ENCODE measurements at regions not wholly inside any gene's neighbourhood (a gene's known extent, or its start where the extent isn't known, plus 50 kb on each side); places are given as distances from the start of the nearest gene placed in this dataset.

DNA sequence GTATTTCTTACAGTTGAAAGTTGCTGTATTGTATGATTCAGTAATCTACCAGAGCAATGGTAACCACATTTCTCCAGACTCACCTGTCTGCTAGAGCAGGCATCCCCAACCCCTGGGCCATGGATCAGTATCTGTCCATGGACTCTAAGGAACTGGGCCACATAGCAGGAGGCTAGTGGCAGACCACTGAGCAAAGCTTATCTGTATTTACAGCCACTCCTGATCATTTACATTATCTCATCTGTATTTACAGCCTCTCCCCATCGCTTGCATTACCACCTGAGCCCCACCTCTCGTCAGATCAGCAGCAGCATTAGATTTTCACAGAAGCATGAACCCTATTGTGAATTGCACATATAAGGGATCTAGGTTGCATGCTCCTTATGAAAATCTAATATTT is 60.3 kb upstream of the MANEA start:
- DNase-seq: no peak

DNA sequence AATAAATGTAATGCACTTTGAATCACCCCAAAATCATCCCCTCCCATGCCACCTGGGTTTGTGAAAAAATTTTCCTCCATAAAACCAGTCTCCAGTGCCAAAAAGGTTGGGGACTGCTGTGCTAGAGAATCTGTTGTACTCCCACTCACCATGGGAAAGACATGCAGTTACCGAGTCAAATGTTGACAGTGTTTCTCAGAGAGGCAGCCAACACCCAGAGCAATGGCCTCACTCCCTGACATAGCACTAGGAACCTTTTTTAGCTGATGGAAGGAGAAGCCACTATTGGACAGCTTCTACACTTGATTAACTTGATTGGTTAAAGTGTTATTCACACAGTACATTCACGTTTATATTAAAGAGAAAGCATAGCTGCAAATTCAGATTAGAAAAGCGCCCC is 59.8 kb upstream of the MANEA start:
- DNase-seq: no peak

DNA sequence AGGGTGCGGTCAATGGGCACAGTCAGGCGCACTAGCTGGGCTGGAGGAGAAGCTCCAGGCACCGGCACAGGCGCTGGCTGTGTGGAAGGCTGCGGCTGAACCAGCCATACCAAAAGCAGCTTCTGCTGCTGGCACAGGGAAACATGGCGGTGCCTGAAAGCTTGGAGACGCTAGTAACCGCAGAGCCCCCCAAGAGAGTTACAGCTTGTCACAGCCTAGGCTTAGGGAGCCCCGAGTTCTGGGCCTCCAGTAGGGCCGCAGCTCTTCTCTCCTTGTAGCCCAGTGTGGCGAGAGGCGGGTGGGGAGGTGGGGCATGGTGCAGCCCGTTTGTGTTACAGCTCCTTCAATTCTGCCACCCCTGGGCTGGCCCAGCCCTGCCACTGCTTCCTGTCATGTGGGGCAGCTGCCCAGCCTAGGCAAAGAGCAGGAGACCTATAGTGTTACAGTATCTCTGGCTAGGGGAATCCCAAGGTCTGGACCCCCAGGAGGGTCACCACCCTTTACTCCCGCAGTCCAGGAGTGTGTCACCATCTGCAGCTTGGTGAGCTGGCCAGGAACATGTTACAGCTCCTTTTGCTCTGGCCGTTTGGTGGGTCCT is 58.6 kb upstream of the MANEA start:
- DNase-seq: peak; percentile 54

DNA sequence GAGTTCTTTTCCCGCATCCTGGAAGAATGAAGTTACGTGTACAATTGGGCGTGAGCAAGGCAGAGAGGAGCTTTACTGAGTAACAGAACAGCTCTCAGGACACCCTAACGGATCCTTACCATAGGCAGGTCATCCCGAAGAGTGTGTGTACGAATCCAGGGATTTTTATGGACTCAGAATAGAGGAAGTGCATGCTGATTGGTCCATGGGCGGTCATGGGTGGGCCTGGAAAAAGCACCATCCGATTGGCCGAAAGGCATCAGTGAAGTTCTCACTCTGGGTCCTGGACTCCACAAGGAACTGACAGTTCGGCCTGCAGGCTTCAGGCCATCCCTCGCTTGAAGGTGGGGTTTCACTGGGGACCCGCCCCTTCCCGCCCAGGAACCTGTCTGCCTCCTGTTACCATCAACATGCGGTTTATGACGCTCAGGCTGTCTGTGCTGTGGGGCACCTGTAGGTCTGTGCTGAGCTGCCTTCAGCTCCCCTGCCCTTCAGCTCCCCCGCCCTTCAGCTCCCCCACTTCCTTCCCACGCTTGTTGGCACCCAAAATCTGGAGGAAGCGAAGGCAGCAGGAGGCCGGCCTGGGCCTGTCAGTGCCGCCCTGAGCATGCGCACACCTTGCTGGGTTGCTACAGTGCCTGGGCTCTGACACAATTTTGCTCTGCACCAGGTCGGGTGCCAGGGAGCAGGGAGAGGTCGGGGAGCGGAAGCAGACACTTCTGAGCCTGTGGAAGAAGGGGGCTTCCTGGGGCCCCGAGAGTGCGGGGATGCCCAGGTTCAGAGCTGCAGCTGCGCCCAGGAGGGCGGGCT is 57.9 kb upstream of the MANEA start:
- DNase-seq: peak; percentile 94

DNA sequence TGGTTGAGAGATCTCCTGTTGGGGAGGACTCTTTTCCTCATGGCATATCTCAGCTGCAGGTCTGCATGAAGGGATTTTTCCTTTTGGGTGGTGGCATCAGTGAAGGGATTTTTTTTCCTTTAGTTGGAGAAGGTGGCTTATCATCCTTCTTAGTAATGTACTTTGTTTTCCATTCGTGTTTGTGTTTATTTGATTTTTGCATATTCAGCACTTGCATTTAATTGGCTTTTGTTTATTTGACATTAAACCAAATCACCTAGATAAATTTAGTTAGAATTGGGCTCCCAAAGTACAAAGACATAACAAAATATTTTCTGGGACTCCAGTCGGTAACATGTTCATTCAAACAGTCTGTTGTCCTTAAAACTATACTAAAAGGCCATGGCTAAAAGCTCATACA is 56.2 kb upstream of the MANEA start:
- no peak for DNase-seq

Data from NCI-H2029 (cell line).